Cardiac muscle cell (in vitro differentiated cells and primary cell): ENCODE measurements at regions not wholly inside any gene's neighbourhood (a gene's known extent, or its start where the extent isn't known, plus 50 kb on each side); places are given as distances from the start of the nearest gene placed in this dataset.

Source experiments
- DNase-seq, 2 donors: peaks; one replicate each; pipeline versions ENCODE4 v3.0.0 to v3.0.0-alpha.2; 2010 to 2017; ENCODE audit warnings: low read depth in 1 of 2, low spot score in 1 of 2
- H3K27ac ChIP-seq: fragments of 200-600 bp; sonication (generic); 2 replicates; pipeline ENCODE4 v1.5.1; 2016
- H3K27me3 ChIP-seq: fragments of 200-600 bp; sonication (generic); 2 replicates; pipeline ENCODE4 v1.6.0; 2016; ENCODE audit warnings: control low read depth
- H3K36me3 ChIP-seq: fragments of 200-600 bp; sonication (generic); 2 replicates; pipeline ENCODE4 v1.5.1; 2016; ENCODE audit warnings: control low read depth
- H3K4me1 ChIP-seq: fragments of 200-600 bp; sonication (generic); 2 replicates; pipeline ENCODE4 v1.8.1; 2017; ENCODE audit warnings: low read depth, mild to moderate bottlenecking, mixed run types
- H3K4me3 ChIP-seq: fragments of 200-600 bp; sonication (generic); 2 replicates; pipeline ENCODE4 v1.5.1; 2016; ENCODE audit warnings: mild to moderate bottlenecking
- H3K9me3 ChIP-seq: fragments of 200-600 bp; sonication (generic); 2 replicates; pipeline ENCODE4 v1.5.1; 2017; ENCODE audit warnings: low read depth, mild to moderate bottlenecking, control low read depth
- CTCF ChIP-seq: IDR thresholded peaks from 2 replicates; pipeline ENCODE4 v1.5.1; 2012; ENCODE audit warnings: low read depth, mild to moderate bottlenecking, low read length

GRCh38 chr5:175096469-175097165 is 347.4 kb downstream of the DRD1 start:
- Histone ChIP-seq H3K4me3 (no peak overlapping the region), H3K27me3 (no peaks in the 10 kb centered on the region), H3K4me1 (peaks cover 38% of the 10 kb centered on the region), H3K27ac (peak overlapping the region; percentile 84), H3K36me3 (no peaks in the 10 kb centered on the region), H3K9me3 (no peaks in the 10 kb centered on the region)
- TF ChIP-seq CTCF = no peak
- DNase-seq = no peak

GRCh38 chr5:175094461-175094860 is 349.5 kb downstream of the DRD1 start:
- no peak for TF ChIP-seq CTCF

GRCh38 chr5:175092691-175093090 is 351.3 kb downstream of the DRD1 start:
- H3K36me3 ChIP-seq = no peaks in the 10 kb centered on the region
- peak in 1 of 2 donors; percentile 10 for DNase-seq
- no peak for TF ChIP-seq CTCF
- no peaks in the 10 kb centered on the region for H3K9me3 ChIP-seq
- H3K27ac ChIP-seq = peak overlapping the region; percentile 2
- H3K4me3 ChIP-seq = no peak overlapping the region
- H3K27me3 ChIP-seq = no peaks in the 10 kb centered on the region
- H3K4me1 ChIP-seq = peaks cover 28% of the 10 kb centered on the region

More at GRCh38 chr5:175094461-175094860, 349.5 kb downstream of the DRD1 start:
- Histone ChIP-seq H3K27ac (no peak overlapping the region), H3K4me3 (no peak overlapping the region), H3K4me1 (peaks cover 38% of the 10 kb centered on the region), H3K27me3 (no peaks in the 10 kb centered on the region), H3K36me3 (no peaks in the 10 kb centered on the region), H3K9me3 (no peaks in the 10 kb centered on the region)
- DNase-seq = no peak

GRCh38 chr5:175088963-175089362 is 355.0 kb downstream of the DRD1 start:
- Histone ChIP-seq H3K4me1 (peaks cover 14% of the 10 kb centered on the region), H3K27ac (no peak overlapping the region), H3K36me3 (no peaks in the 10 kb centered on the region), H3K27me3 (no peaks in the 10 kb centered on the region), H3K9me3 (no peaks in the 10 kb centered on the region), H3K4me3 (no peak overlapping the region)
- no peak for DNase-seq
- no peak for TF ChIP-seq CTCF

- no peaks in the 10 kb centered on the region for H3K4me1 ChIP-seq
- H3K9me3 ChIP-seq = no peaks in the 10 kb centered on the region
- no peak for DNase-seq
- no peak overlapping the region for H3K4me3 ChIP-seq
- TF ChIP-seq CTCF = no peak
- no peak overlapping the region for H3K27ac ChIP-seq
- H3K27me3 ChIP-seq = no peaks in the 10 kb centered on the region
- H3K36me3 ChIP-seq = no peaks in the 10 kb centered on the region
These were observed 358.6 kb downstream of the MSX2 start for GRCh38 chr5:175082866-175083590.
